ENCODE measurements at regions not wholly inside any gene's neighbourhood (a gene's known extent, or its start where the extent isn't known, plus 50 kb on each side); places are given as distances from the start of the nearest gene placed in this dataset.

- H3K4me3 ChIP-seq: no peak overlapping the region
- no peak for DNase-seq (ENCODE audit: low spot score)
- H3K27ac ChIP-seq: no peak overlapping the region
- TF ChIP-seq CTCF (IDR thresholded peaks at IDR 0.05): no peak
Measured at GRCh38 chr6:77332915-77333623, 130.2 kb downstream of the HTR1B start.

- Histone ChIP-seq H3K4me3 (no peak overlapping the region), H3K27ac (no peak overlapping the region)
- no peak for TF ChIP-seq CTCF (IDR thresholded peaks at IDR 0.05)
- no peak for DNase-seq (ENCODE audit: low spot score)
Measured at GRCh38 chr6:77326711-77327110, 136.6 kb downstream of the HTR1B start.

- Histone ChIP-seq H3K4me3 (no peak overlapping the region), H3K27ac (no peak overlapping the region)
- TF ChIP-seq CTCF (IDR thresholded peaks at IDR 0.05): no peak
- no peak for DNase-seq (ENCODE audit: low spot score)
Measured at GRCh38 chr6:77326029-77326428, 137.3 kb downstream of the HTR1B start.

GRCh38 chr6:77324866-77325265 is 138.4 kb downstream of the HTR1B start:
- Histone ChIP-seq H3K4me3 (no peak overlapping the region), H3K27ac (peak overlapping the region in 1 of 2 donors; percentile 21)
- no peak for DNase-seq (ENCODE audit: low spot score)
- no peak for TF ChIP-seq CTCF (IDR thresholded peaks at IDR 0.05)

GRCh38 chr6:77322604-77323003 is 140.7 kb downstream of the HTR1B start:
- Histone ChIP-seq H3K27ac (no peak overlapping the region), H3K4me3 (no peak overlapping the region)
- TF ChIP-seq CTCF (IDR thresholded peaks at IDR 0.05): no peak
- DNase-seq (ENCODE audit: low spot score): no peak

- Histone ChIP-seq H3K4me3 (no peak overlapping the region), H3K27ac (no peak overlapping the region)
- TF ChIP-seq CTCF (IDR thresholded peaks at IDR 0.05): no peak
- no peak for DNase-seq (ENCODE audit: low spot score)
Measured at GRCh38 chr6:77318256-77318655, 145.0 kb downstream of the HTR1B start.

GRCh38 chr6:77313595-77313994 is 149.7 kb downstream of the HTR1B start:
- no peak overlapping the region for H3K27ac ChIP-seq
- DNase-seq (ENCODE audit: low spot score): no peak
- no peak for TF ChIP-seq CTCF (IDR thresholded peaks at IDR 0.05)
- no peak overlapping the region for H3K4me3 ChIP-seq
